HEK293 (cell line): ENCODE measurements at regions not wholly inside any gene's neighbourhood (a gene's known extent, or its start where the extent isn't known, plus 50 kb on each side); places are given as distances from the start of the nearest gene placed in this dataset.

ENCODE experiments used
- CTCF ChIA-PET: fragments of 350-600 bp; formaldehyde crosslinking; extraction: SDS; loops from one replicate; lab custom pipeline; 2021; ENCODE audit warnings: antibody characterized with exemption; lab: Yijun Ruan, JAX
- POLR2A ChIA-PET: fragments of 300-600 bp; formaldehyde crosslinking; extraction: SDS; loops from one replicate; lab custom pipeline; 2020; ENCODE audit warnings: antibody characterized with exemption, inconsistent platforms; lab: Yijun Ruan, JAX
- H3K27ac ChIP-seq: fragments of 200-500 bp; sonication (Bioruptor generic); 2 replicates; pipeline ENCODE4 v1.5.1; 2014; ENCODE audit warnings: low read depth, low read length, control low read depth, inconsistent platforms; ENCODE audit errors: extremely low read depth
- H3K36me3 ChIP-seq, 2 experiments: fragments of 200-500 bp in 1 of 2; sonication (Bioruptor generic) in 1 of 2; 1 replicate in 1 of 2; 2 replicates in 1 of 2; pipeline ENCODE4 v1.5.1; 2014 to 2017; ENCODE audit warnings: inconsistent platforms in 2 of 2, low read length in 2 of 2; ENCODE audit not compliant: control insufficient read depth in 2 of 2, insufficient read depth in 1 of 2
- H3K4me1 ChIP-seq: fragments of 200-500 bp; sonication (Bioruptor generic); 2 replicates; pipeline ENCODE4 v1.5.1; 2014; ENCODE audit warnings: mild to moderate bottlenecking, low read length, inconsistent platforms; ENCODE audit not compliant: control insufficient read depth, insufficient read depth
- H3K4me3 ChIP-seq: 2 replicates; pipeline ENCODE4 v1.5.1; 2011; ENCODE audit warnings: low read depth, mild to moderate bottlenecking, control low read depth, low read length, moderate library complexity
- H3K9me3 ChIP-seq: fragments of 200-500 bp; sonication (Bioruptor generic); 2 replicates; pipeline ENCODE4 v1.5.1; 2014; ENCODE audit warnings: low read depth, low read length, inconsistent platforms; ENCODE audit not compliant: control insufficient read depth, insufficient read depth
- FEZF1 ChIP-seq: fragments of 450-650 bp; formaldehyde crosslinking; IDR thresholded peaks from 2 replicates; pipeline ENCODE4 v1.5.1; 2016; ENCODE audit warnings: missing biosample characterization, missing genetic modification characterization
- GLI2 ChIP-seq: fragments of 450-650 bp; formaldehyde crosslinking; IDR thresholded peaks from 2 replicates; pipeline ENCODE4; 2017; ENCODE audit warnings: missing biosample characterization, missing genetic modification characterization, low read depth, borderline replicate concordance
- GLI4 ChIP-seq: fragments of 450-650 bp; formaldehyde crosslinking; IDR thresholded peaks from 2 replicates; pipeline ENCODE4 v1.5.1; 2016; ENCODE audit warnings: missing biosample characterization, missing genetic modification characterization
- MYNN ChIP-seq: fragments of 450-650 bp; formaldehyde crosslinking; IDR thresholded peaks from 2 replicates; pipeline ENCODE4 v1.5.1; 2016; ENCODE audit warnings: missing biosample characterization, missing genetic modification characterization, borderline replicate concordance
- OVOL3 ChIP-seq: fragments of 450-650 bp; formaldehyde crosslinking; IDR thresholded peaks from 2 replicates; pipeline ENCODE4 v1.5.1; 2016; ENCODE audit warnings: missing biosample characterization, missing genetic modification characterization
- PRDM1 ChIP-seq: fragments of 450-650 bp; formaldehyde crosslinking; IDR thresholded peaks from 2 replicates; pipeline ENCODE4; 2016; ENCODE audit warnings: missing biosample characterization, missing genetic modification characterization
- REPIN1 ChIP-seq: fragments of 450-650 bp; formaldehyde crosslinking; IDR thresholded peaks from 2 replicates; pipeline ENCODE4 v1.5.1; 2017; ENCODE audit warnings: missing biosample characterization, missing genetic modification characterization, low read depth
- ZFHX2 ChIP-seq: fragments of 450-650 bp; formaldehyde crosslinking; conservative IDR thresholded peaks from 2 replicates; pipeline ENCODE4 v1.5.1; 2016; ENCODE audit warnings: missing biosample characterization, missing genetic modification characterization
- ZNF10 ChIP-seq: fragments of 450-650 bp; formaldehyde crosslinking; IDR thresholded peaks from 2 replicates; pipeline ENCODE4 v1.5.1; 2017; ENCODE audit warnings: missing biosample characterization, missing genetic modification characterization
- ZNF133 ChIP-seq: fragments of 450-650 bp; formaldehyde crosslinking; IDR thresholded peaks from 2 replicates; pipeline ENCODE4 v1.5.1; 2016; ENCODE audit warnings: missing biosample characterization, missing genetic modification characterization
- ZNF391 ChIP-seq: fragments of 450-650 bp; formaldehyde crosslinking; IDR thresholded peaks from 2 replicates; pipeline ENCODE4 v1.5.1; 2016; ENCODE audit warnings: low read depth, missing biosample characterization, missing genetic modification characterization, borderline replicate concordance
- ZNF433 ChIP-seq: fragments of 450-650 bp; formaldehyde crosslinking; IDR thresholded peaks from 2 replicates; pipeline ENCODE4 v1.5.1; 2016; ENCODE audit warnings: missing biosample characterization, missing genetic modification characterization, low read depth
- ZNF530 ChIP-seq: fragments of 450-650 bp; formaldehyde crosslinking; IDR thresholded peaks from 2 replicates; pipeline ENCODE4 v1.5.1; 2016; ENCODE audit warnings: low read depth, missing biosample characterization, missing genetic modification characterization
- ZNF549 ChIP-seq: fragments of 450-650 bp; IDR thresholded peaks from 2 replicates; pipeline ENCODE4 v1.5.1; 2018; ENCODE audit warnings: missing biosample characterization, missing genetic modification characterization, mild to moderate bottlenecking, inconsistent platforms, moderate library complexity
- ZNF561 ChIP-seq: fragments of 450-650 bp; IDR thresholded peaks from 2 replicates; pipeline ENCODE4 v1.5.1; 2018; ENCODE audit warnings: missing biosample characterization, missing genetic modification characterization, borderline replicate concordance
- ZNF785 ChIP-seq: fragments of 450-650 bp; formaldehyde crosslinking; IDR thresholded peaks from 2 replicates; pipeline ENCODE4 v1.5.1; 2016; ENCODE audit warnings: missing biosample characterization, missing genetic modification characterization
- ZNF791 ChIP-seq: fragments of 450-650 bp; formaldehyde crosslinking; IDR thresholded peaks from 2 replicates; pipeline ENCODE4 v1.5.1; 2016; ENCODE audit warnings: missing biosample characterization, missing genetic modification characterization
- TF ChIP-seq, protein P1 (sequence below): fragments of 450-650 bp; formaldehyde crosslinking; IDR thresholded peaks from 2 replicates; pipeline ENCODE4 v1.5.1; 2016; ENCODE audit warnings: missing biosample characterization, missing genetic modification characterization
- TF ChIP-seq, protein P2 (sequence below): IDR thresholded peaks from 2 replicates; pipeline ENCODE4 v1.6.1; 2011; ENCODE audit warnings: mild to moderate bottlenecking, low read depth, low read length, borderline replicate concordance
- TF ChIP-seq, protein P3 (sequence below): fragments of 450-650 bp; formaldehyde crosslinking; IDR thresholded peaks from 2 replicates; pipeline ENCODE4 v1.5.1; 2016; ENCODE audit warnings: missing biosample characterization, missing genetic modification characterization
- TF ChIP-seq, protein P4 (sequence below): fragments of 450-650 bp; formaldehyde crosslinking; IDR thresholded peaks from 2 replicates; pipeline ENCODE4 v1.5.1; 2017; ENCODE audit warnings: missing biosample characterization, missing genetic modification characterization
- TF ChIP-seq, protein P5 (sequence below): fragments of 450-650 bp; formaldehyde crosslinking; IDR thresholded peaks from 2 replicates; pipeline ENCODE4 v1.5.1; 2016; ENCODE audit warnings: missing biosample characterization, missing genetic modification characterization

DNA sequence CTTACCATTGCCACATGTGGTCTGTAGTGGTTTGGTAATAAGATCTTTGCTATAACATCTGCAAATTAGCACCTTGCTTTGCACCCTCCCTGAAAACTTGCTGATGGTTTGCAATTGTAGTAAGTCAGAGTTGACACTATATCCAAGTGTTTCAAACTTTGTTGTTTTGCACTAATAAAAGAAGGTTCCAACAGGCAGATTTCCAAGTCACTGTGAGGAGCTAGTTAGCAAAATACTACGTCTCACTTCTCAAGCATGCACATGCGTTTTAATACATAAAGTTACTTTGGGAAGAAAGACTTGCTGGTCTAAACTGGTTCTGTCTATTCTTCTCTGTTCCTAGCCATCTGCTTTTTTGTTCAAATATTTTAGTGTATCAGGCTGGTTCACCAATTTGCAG lies 103.7 kb upstream of the ZNF521 start (continued):
- TF ChIP-seq, protein P1, sequence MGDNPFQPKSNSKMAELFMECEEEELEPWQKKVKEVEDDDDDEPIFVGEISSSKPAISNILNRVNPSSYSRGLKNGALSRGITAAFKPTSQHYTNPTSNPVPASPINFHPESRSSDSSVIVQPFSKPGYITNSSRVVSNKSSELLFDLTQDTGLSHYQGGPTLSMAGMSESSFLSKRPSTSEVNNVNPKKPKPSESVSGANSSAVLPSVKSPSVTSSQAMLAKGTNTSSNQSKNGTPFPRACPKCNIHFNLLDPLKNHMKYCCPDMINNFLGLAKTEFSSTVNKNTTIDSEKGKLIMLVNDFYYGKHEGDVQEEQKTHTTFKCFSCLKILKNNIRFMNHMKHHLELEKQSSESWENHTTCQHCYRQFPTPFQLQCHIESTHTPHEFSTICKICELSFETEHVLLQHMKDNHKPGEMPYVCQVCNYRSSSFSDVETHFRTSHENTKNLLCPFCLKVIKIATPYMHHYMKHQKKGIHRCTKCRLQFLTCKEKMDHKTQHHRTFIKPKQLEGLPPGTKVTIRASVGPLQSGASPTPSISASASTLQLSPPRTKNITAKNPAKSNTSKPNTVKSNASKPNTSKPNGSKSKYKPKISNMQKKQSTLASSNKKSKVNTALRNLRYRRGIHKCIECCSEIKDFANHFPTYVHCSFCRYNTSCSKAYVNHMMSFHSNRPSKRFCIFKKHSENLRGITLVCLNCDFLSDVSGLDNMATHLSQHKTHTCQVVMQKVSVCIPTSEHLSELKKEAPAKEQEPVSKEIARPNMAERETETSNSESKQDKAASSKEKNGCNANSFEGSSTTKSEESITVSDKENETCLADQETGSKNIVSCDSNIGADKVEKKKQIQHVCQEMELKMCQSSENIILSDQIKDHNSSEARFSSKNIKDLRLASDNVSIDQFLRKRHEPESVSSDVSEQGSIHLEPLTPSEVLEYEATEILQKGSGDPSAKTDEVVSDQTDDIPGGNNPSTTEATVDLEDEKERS (tag by site-specific recombination), result no peak
- TF ChIP-seq ZFHX2 (tag by site-specific recombination), result no peak
- no peak for TF ChIP-seq ZNF10 (tag by site-specific recombination)
- no peak for TF ChIP-seq ZNF785 (tag by site-specific recombination)

DNA sequence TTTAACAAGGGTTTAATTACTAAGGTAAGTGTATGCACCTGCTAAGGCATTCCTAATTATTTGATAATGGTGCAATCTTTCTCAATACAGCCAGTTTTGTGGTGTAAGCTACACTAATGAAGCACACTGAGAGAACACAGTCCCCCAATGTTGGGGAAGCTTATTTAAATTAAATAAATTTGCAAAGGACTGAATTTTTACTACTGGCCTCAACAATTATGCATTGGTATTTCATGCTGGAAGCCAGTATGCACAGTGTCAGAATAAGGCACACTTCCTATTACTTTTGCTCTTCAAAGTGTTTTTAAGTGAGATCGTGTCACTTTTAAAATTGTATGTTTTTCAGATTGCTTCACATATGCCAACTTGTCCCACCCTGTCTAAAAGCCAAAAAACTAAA lies 103.2 kb upstream of the ZNF521 start:
- Histone ChIP-seq H3K36me3 (no peaks in the 10 kb centered on the region), H3K9me3 (no peaks in the 10 kb centered on the region), H3K4me3 (no peak overlapping the region), H3K27ac (no peak overlapping the region), H3K4me1 (no peaks in the 10 kb centered on the region)
- TF ChIP-seq, protein P2, sequence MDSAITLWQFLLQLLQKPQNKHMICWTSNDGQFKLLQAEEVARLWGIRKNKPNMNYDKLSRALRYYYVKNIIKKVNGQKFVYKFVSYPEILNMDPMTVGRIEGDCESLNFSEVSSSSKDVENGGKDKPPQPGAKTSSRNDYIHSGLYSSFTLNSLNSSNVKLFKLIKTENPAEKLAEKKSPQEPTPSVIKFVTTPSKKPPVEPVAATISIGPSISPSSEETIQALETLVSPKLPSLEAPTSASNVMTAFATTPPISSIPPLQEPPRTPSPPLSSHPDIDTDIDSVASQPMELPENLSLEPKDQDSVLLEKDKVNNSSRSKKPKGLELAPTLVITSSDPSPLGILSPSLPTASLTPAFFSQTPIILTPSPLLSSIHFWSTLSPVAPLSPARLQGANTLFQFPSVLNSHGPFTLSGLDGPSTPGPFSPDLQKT, result no peak
- no peak for TF ChIP-seq ZNF133 (tag by site-specific recombination)
- no peak for TF ChIP-seq MYNN (tag by site-specific recombination)
- no peak for TF ChIP-seq ZNF433 (tag by site-specific recombination)
- TF ChIP-seq, protein P3, sequence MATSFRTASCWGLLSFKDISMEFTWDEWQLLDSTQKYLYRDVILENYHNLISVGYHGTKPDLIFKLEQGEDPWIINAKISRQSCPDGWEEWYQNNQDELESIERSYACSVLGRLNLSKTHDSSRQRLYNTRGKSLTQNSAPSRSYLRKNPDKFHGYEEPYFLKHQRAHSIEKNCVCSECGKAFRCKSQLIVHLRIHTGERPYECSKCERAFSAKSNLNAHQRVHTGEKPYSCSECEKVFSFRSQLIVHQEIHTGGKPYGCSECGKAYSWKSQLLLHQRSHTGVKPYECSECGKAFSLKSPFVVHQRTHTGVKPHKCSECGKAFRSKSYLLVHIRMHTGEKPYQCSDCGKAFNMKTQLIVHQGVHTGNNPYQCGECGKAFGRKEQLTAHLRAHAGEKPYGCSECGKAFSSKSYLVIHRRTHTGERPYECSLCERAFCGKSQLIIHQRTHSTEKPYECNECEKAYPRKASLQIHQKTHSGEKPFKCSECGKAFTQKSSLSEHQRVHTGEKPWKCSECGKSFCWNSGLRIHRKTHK (tag by site-specific recombination), result no peak
- no peak for TF ChIP-seq PRDM1 (tag by site-specific recombination)
- TF ChIP-seq GLI2, result no peak
- TF ChIP-seq GLI4 (tag by site-specific recombination), result no peak
- TF ChIP-seq ZNF785 (tag by site-specific recombination), result no peak
- no peak for TF ChIP-seq OVOL3 (tag by site-specific recombination)
- no peak for TF ChIP-seq ZNF391 (tag by site-specific recombination)
- TF ChIP-seq, protein P4, sequence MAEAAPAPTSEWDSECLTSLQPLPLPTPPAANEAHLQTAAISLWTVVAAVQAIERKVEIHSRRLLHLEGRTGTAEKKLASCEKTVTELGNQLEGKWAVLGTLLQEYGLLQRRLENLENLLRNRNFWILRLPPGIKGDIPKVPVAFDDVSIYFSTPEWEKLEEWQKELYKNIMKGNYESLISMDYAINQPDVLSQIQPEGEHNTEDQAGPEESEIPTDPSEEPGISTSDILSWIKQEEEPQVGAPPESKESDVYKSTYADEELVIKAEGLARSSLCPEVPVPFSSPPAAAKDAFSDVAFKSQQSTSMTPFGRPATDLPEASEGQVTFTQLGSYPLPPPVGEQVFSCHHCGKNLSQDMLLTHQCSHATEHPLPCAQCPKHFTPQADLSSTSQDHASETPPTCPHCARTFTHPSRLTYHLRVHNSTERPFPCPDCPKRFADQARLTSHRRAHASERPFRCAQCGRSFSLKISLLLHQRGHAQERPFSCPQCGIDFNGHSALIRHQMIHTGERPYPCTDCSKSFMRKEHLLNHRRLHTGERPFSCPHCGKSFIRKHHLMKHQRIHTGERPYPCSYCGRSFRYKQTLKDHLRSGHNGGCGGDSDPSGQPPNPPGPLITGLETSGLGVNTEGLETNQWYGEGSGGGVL, result no peak
- TF ChIP-seq ZNF549 (tag by site-specific recombination), result no peak
- TF ChIP-seq REPIN1 (tag by site-specific recombination), result no peak
- TF ChIP-seq ZNF530 (tag by site-specific recombination), result no peak
- no peak for TF ChIP-seq ZNF791 (tag by site-specific recombination)
- no peak for TF ChIP-seq FEZF1 (tag by site-specific recombination)
- TF ChIP-seq, protein P5, sequence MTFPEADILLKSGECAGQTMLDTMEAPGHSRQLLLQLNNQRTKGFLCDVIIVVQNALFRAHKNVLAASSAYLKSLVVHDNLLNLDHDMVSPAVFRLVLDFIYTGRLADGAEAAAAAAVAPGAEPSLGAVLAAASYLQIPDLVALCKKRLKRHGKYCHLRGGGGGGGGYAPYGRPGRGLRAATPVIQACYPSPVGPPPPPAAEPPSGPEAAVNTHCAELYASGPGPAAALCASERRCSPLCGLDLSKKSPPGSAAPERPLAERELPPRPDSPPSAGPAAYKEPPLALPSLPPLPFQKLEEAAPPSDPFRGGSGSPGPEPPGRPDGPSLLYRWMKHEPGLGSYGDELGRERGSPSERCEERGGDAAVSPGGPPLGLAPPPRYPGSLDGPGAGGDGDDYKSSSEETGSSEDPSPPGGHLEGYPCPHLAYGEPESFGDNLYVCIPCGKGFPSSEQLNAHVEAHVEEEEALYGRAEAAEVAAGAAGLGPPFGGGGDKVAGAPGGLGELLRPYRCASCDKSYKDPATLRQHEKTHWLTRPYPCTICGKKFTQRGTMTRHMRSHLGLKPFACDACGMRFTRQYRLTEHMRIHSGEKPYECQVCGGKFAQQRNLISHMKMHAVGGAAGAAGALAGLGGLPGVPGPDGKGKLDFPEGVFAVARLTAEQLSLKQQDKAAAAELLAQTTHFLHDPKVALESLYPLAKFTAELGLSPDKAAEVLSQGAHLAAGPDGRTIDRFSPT, result no peak
- TF ChIP-seq ZNF561 (tag by site-specific recombination), result no peak
- POLR2A ChIA-PET, result no interaction called here
- CTCF ChIA-PET, result interaction anchor here (0.5 to 0.7 kb wide), 2 partner anchors 48 to 125 kb away, joined by 4 read pairs; no protein-coding TSS in a partner anchor
